GM06990 (cell line): ENCODE measurements at regions not wholly inside any gene's neighbourhood (a gene's known extent, or its start where the extent isn't known, plus 50 kb on each side); places are given as distances from the start of the nearest gene placed in this dataset.

Source experiments
- DNase-seq: peaks from one replicate; pipeline ENCODE4 v3.0.0-alpha.2; 2011; ENCODE audit not compliant: insufficient read length; ENCODE audit errors: extremely low read depth
- H3K27me3 ChIP-seq: replicated peaks from 2 replicates; pipeline ENCODE4 v1.6.0; 2011; ENCODE audit warnings: low read length; ENCODE audit not compliant: control insufficient read depth, insufficient read depth
- H3K36me3 ChIP-seq: 2 replicates; pipeline ENCODE4 v1.5.1; 2011; ENCODE audit warnings: low read length; ENCODE audit not compliant: control insufficient read depth, insufficient read depth
- H3K4me3 ChIP-seq: replicated peaks from 2 replicates; pipeline ENCODE4 v1.5.1; 2011; ENCODE audit warnings: low read depth, mild to moderate bottlenecking, control low read depth, low read length
- TF ChIP-seq, protein P1 (sequence below): IDR thresholded peaks from 2 replicates; pipeline ENCODE4 v1.5.1; 2011; ENCODE audit warnings: low read length, control low read depth, mild to moderate bottlenecking, inconsistent platforms; ENCODE audit not compliant: insufficient read depth, poor library complexity, severe bottlenecking

DNA sequence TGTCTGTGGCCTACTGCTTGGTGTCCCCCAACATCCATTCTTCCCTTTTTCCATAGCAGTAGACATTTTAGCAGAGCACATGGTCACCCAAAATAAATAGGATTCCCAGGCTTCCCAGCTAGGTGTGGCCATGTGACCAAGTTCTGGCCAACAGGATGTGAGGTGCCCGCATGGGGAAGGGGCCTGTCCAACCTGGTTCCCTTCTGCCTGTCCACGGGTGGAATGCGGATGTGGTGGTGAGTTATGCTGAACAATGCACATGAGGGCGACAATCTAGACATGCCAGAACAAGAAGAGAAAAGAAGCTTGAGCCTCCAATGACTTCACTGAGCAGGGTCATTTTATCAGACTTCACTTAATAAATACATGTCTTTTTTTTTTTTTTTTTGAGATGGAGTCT is 77.6 kb upstream of the DLG1 start:
- Histone ChIP-seq H3K4me3 (no peak overlapping the region), H3K27me3 (no peaks in the 10 kb centered on the region), H3K36me3 (no peaks in the 10 kb centered on the region)
- TF ChIP-seq, protein P1, sequence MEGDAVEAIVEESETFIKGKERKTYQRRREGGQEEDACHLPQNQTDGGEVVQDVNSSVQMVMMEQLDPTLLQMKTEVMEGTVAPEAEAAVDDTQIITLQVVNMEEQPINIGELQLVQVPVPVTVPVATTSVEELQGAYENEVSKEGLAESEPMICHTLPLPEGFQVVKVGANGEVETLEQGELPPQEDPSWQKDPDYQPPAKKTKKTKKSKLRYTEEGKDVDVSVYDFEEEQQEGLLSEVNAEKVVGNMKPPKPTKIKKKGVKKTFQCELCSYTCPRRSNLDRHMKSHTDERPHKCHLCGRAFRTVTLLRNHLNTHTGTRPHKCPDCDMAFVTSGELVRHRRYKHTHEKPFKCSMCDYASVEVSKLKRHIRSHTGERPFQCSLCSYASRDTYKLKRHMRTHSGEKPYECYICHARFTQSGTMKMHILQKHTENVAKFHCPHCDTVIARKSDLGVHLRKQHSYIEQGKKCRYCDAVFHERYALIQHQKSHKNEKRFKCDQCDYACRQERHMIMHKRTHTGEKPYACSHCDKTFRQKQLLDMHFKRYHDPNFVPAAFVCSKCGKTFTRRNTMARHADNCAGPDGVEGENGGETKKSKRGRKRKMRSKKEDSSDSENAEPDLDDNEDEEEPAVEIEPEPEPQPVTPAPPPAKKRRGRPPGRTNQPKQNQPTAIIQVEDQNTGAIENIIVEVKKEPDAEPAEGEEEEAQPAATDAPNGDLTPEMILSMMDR = no peak
- no peak for DNase-seq

DNA sequence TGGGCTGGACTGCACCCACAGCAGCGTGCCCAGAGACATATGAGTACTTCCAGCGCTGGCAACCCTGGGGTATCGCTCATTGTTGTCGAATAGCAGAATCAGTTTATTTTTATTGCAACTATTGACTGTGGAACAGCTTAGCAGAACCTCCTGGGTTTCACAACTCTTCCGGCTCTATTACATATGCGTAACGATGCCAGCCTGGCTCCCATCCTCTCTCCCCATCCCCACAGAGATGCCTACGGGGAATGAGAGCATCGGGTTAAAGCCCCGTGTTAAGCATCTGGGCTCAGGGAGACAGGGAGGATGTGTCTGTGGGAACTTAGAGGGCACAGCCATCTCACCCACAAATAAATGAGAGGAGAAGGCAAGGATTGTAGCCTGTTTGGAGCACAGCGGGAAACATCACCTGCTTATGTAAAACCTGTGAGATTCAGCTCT is 76.6 kb upstream of the DLG1 start:
- TF ChIP-seq, protein P1 = no peak
- H3K4me3 ChIP-seq = no peak overlapping the region
- no peak for DNase-seq
- H3K36me3 ChIP-seq = no peaks in the 10 kb centered on the region
- H3K27me3 ChIP-seq = no peaks in the 10 kb centered on the region

DNA sequence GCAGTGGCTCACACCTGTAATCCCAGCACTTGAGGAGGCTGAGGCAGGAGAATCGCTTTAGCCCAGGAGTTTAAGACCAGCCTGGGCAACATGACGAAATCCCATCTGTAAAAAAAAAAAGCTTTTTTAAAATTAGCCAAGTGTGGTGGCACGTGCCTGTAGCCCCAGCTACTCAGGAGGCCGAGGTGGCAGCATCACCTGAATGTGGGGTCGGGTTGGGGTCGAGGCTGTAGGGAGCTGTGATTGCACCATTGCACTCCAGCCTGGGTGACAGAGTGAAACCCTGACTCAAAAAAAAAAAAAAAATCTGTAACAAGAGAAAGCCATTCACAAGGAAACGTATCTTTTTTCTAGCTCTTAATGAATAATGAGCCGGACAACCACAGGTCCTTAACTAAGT is 74.7 kb upstream of the DLG1 start:
- Histone ChIP-seq H3K4me3 (no peak overlapping the region), H3K27me3 (no peaks in the 10 kb centered on the region), H3K36me3 (no peaks in the 10 kb centered on the region)
- TF ChIP-seq, protein P1 = no peak
- DNase-seq = no peak

DNA sequence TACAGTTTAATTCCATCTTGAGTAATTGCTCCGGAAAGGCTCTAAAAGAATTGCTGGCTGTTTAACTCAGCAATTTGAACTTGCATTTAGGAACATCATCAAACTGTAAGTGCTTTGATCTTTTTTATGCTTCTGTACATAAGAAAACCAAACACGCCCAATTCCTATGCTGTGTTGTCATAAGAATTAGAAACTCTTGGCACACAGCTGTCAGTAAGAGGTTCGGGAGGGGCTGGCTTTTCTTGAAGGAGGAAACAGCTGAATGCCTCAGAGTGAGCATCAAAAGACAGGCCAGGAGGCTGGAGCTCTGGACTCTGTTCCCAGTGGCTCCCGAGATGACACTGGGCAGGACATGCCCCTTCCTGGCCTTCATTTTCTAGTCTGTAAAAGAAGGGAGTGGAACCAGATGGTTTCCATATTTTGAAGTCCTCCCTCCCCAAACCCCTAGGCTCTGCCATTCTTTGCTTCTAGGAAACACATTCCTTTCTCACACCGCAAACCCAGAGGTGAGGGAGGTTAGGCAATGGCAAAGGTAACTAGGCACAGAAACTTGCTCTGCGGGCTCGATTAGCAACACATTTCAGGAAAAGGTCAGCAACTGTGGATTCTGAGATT is 73.7 kb upstream of the DLG1 start:
- Histone ChIP-seq H3K27me3 (no peaks in the 10 kb centered on the region), H3K36me3 (no peaks in the 10 kb centered on the region), H3K4me3 (no peak overlapping the region)
- no peak for DNase-seq
- TF ChIP-seq, protein P1 = no peak

DNA sequence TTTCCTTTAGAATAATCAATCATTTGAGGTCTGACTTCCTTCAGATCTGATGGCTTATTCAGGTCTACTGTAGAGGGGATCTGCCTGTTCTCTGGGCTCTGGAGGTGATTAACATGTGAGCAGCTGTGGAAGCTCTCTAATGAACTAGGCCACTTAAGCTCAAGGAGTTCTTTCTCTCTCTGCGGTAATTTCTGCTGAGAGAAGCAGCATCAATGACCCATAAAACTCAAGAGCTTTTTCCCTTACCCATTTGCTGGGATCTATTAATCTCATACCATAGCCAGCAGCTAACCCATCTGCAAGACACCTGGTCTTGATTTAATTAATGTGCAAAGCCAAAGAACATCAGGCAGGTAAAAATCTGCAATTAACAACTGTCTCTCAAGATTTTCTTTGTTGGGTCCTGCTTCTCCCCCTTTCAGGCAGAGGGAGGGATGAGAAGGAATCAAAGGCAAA is 73.2 kb upstream of the DLG1 start:
- no peaks in the 10 kb centered on the region for H3K27me3 ChIP-seq
- DNase-seq = no peak
- TF ChIP-seq, protein P1 = no peak
- H3K36me3 ChIP-seq = no peaks in the 10 kb centered on the region
- H3K4me3 ChIP-seq = no peak overlapping the region

DNA sequence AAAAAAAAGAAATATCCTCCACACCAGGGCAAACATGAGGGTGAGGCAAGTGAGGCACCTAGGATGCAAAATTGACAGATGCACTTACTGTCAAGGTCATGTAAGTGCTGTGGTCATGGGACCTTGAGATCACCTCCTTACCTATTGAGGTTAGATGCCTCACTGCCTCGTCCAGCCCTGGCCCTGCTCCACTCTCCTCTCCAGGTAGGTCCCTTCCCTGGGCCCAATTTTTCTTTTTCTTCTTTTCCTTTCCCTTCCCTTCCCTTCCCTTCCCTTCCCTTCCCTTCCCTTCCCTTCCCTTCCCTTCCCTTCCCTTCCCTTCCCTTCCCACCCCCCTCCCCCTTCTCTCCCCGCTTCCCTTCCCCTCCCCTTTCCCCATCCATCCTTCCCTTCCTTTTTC is 71.1 kb upstream of the DLG1 start:
- TF ChIP-seq, protein P1 = no peak
- DNase-seq = no peak
- no peak overlapping the region for H3K4me3 ChIP-seq
- no peaks in the 10 kb centered on the region for H3K36me3 ChIP-seq
- no peaks in the 10 kb centered on the region for H3K27me3 ChIP-seq
